K562 (cell line): ENCODE measurements at regions not wholly inside any gene's neighbourhood (a gene's known extent, or its start where the extent isn't known, plus 50 kb on each side); places are given as distances from the start of the nearest gene placed in this dataset.

Source experiments
- ATAC-seq: fragments of 200-7000 bp; cut with Tn5 transposase; 3 replicates; pipeline ENCODE4 v1.9.1; 2020; ENCODE audit warnings: moderate library complexity
- BruUV-seq: library from RNA; stranded (reverse); fragments of 400-500 nt; replicated peaks from 2 replicates; lab custom pipeline; 2021; lab: Mats Ljungman, UMichigan
- CTCF ChIA-PET: fragments of 300-600 bp; formaldehyde crosslinking; extraction: SDS; loops from one replicate; lab custom pipeline; 2021; ENCODE audit warnings: low intra/inter-chr PET ratio; lab: Yijun Ruan, JAX
- POLR2A ChIA-PET: fragments of 300-600, 350-650 bp; sonication (Branson Sonifier 250); formaldehyde crosslinking; extraction: SDS; loops from one replicate; lab custom pipeline; 2021; ENCODE audit warnings: antibody characterized with exemption, inconsistent platforms; lab: Yijun Ruan, JAX
- DNase-seq, 4 experiments: peaks; one replicate each; pipeline versions ENCODE4 v3.0.0 to v3.0.0-alpha.2; 2011 to 2018; ENCODE audit warnings: low spot score in 3 of 4, mixed read lengths in 3 of 4; ENCODE audit errors: extremely low read depth in 1 of 4
- FAIRE-seq: peaks from 2 replicates; lab custom pipeline; 2011; peaks lifted over from hg19 to GRCh38; lab: Jason Lieb, UNC
- H2AFZ ChIP-seq: 2 replicates; pipeline ENCODE4 v1.6.0; 2011; ENCODE audit warnings: low read depth, low read length, control low read depth, inconsistent platforms
- H3K27ac ChIP-seq: fragments of 200-600 bp; 3 replicates; pipeline ENCODE4 v1.8.0; 2011; ENCODE audit warnings: low read depth, mild to moderate bottlenecking, control low read depth, inconsistent platforms, low read length, moderate library complexity, mixed read lengths; ENCODE audit errors: extremely low read depth
- H3K27me3 ChIP-seq, 2 experiments: fragments of 300-600 bp in 1 of 2; 2 replicates in 1 of 2; 3 replicates in 1 of 2; pipeline versions ENCODE4 v1.6.0 to v1.8.0; 2011; ENCODE audit warnings: inconsistent platforms in 2 of 2, low read length in 2 of 2, mild to moderate bottlenecking in 1 of 2, mixed read lengths in 1 of 2, moderate library complexity in 1 of 2; ENCODE audit not compliant: control insufficient read depth in 2 of 2, insufficient read depth in 2 of 2
- H3K36me3 ChIP-seq: fragments of 300-600 bp; 3 replicates; pipeline ENCODE4 v1.8.0; 2011; ENCODE audit warnings: mild to moderate bottlenecking, low read length, inconsistent platforms; ENCODE audit not compliant: control insufficient read depth, insufficient read depth
- H3K4me1 ChIP-seq, 2 experiments: fragments of 200-600 bp in 1 of 2; replicated peaks in 1 of 2; 2 replicates in 1 of 2; 3 replicates in 1 of 2; pipeline versions ENCODE4 v1.5.1 to v1.8.0; 2011; ENCODE audit warnings: inconsistent platforms in 2 of 2, low read length in 2 of 2, mild to moderate bottlenecking in 1 of 2, mixed read lengths in 1 of 2, moderate library complexity in 1 of 2; ENCODE audit not compliant: control insufficient read depth in 2 of 2, insufficient read depth in 2 of 2
- H3K4me2 ChIP-seq: 2 replicates; pipeline ENCODE4 v1.6.1; 2011; ENCODE audit warnings: low read length, control low read depth, inconsistent platforms, mixed read lengths; ENCODE audit not compliant: insufficient read depth
- H3K4me3 ChIP-seq: fragments of 200-600 bp; sonication (generic), shearing (Covaris generic); 2 replicates; pipeline ENCODE4 v1.5.1; 2016; ENCODE audit warnings: control low read depth, inconsistent platforms
- H3K79me2 ChIP-seq: fragments of 200-600 bp; 3 replicates; pipeline ENCODE4 v1.8.0; 2011; ENCODE audit warnings: low read length, inconsistent platforms; ENCODE audit not compliant: control insufficient read depth, insufficient read depth
- H3K9ac ChIP-seq, 2 experiments: 2 replicates each; pipeline versions ENCODE4 v1.6.0 to v1.6.1; 2011; ENCODE audit warnings: low read depth in 2 of 2, low read length in 2 of 2, control low read depth in 1 of 2, inconsistent platforms in 1 of 2, mild to moderate bottlenecking in 1 of 2, mixed read lengths in 1 of 2; ENCODE audit not compliant: insufficient read depth in 1 of 2
- H3K9me1 ChIP-seq: one replicate; pipeline ENCODE4 v1.6.0; 2011; ENCODE audit warnings: inconsistent platforms, mild to moderate bottlenecking, low read length, moderate library complexity; ENCODE audit not compliant: control insufficient read depth, insufficient read depth
- H3K9me3 ChIP-seq: replicated peaks from 2 replicates; pipeline ENCODE4 v1.5.1; 2011; ENCODE audit warnings: low read depth, low read length, inconsistent platforms; ENCODE audit not compliant: control insufficient read depth, insufficient read depth
- H4K20me1 ChIP-seq: replicated peaks from 2 replicates; pipeline ENCODE4 v1.6.1; 2011; ENCODE audit warnings: low read length, inconsistent platforms, mixed read lengths; ENCODE audit not compliant: control insufficient read depth, insufficient read depth
- E2F4 ChIP-seq: sonication (generic); formaldehyde crosslinking; IDR thresholded peaks from 2 replicates; pipeline ENCODE4 v1.8.0; 2022; ENCODE audit warnings: mild to moderate bottlenecking, low read depth, missing genetic modification reagents
- POLR3A ChIP-seq: IDR thresholded peaks from 2 replicates; pipeline ENCODE4 v1.6.1; 2011; ENCODE audit warnings: borderline replicate concordance, mild to moderate bottlenecking, moderate library complexity; ENCODE audit not compliant: insufficient read length, insufficient read depth; ENCODE audit errors: extremely low read depth
- TSC22D4 ChIP-seq: fragments of 450-650 bp; IDR thresholded peaks from 2 replicates; pipeline ENCODE4 v1.6.1; 2016; ENCODE audit warnings: missing genetic modification characterization, missing biosample characterization, control low read depth
- YBX1 ChIP-seq: fragments of 450-650 bp; IDR thresholded peaks from 2 replicates; pipeline ENCODE4 v1.7.1; 2016; ENCODE audit warnings: mild to moderate bottlenecking
- ZFP30 ChIP-seq: fragments of 250-450 bp; sonication (Bioruptor Pico); IDR thresholded peaks from 2 replicates; pipeline ENCODE4 v1.8.0; 2022; ENCODE audit warnings: moderate library complexity, mild to moderate bottlenecking, inconsistent platforms, borderline replicate concordance
- ZNF253 ChIP-seq: fragments of 250-450 bp; sonication (Bioruptor Pico); conservative IDR thresholded peaks from 2 replicates; pipeline ENCODE4 v1.6.1; 2021; ENCODE audit warnings: mild to moderate bottlenecking
- ZNF354B ChIP-seq: fragments of 250-450 bp; sonication (Bioruptor Pico); IDR thresholded peaks from 2 replicates; pipeline ENCODE4 v1.4.0; 2020
- ZNF583 ChIP-seq: fragments of 250-450 bp; sonication (Bioruptor Pico); IDR thresholded peaks from 2 replicates; pipeline ENCODE4 v1.4.0; 2020
- WGBS: fragments of 100-300 bp; shearing (Covaris generic); methylation state at CpG from one replicate; pipeline ENCODE4 v1.1.6; 2016; ENCODE audit warnings: low coverage, mixed read lengths; ENCODE audit not compliant: insufficient coverage; ENCODE audit errors: missing lambda C conversion rate; 5-methylcytosine and 5-hydroxymethylcytosine counted together
- in situ Hi-C: fragments of 300-500 bp; cut with MboI; formaldehyde crosslinking; loops from 4 replicates; pipeline ENCODE4 v1.15.0; 2018; ENCODE audit warnings: inconsistent platforms, mixed read lengths
- intact Hi-C: fragments of 100-400 bp; cut with micrococcal nuclease; formaldehyde crosslinking; loops from 2 replicates; pipeline ENCODE4 v1.14.2; 2022
- TF ChIP-seq, protein P1 (sequence below): fragments of 150-350 bp; conservative IDR thresholded peaks from 2 replicates; pipeline ENCODE4 v1.6.1; 2014; ENCODE audit warnings: low read length
- TF ChIP-seq, protein P2 (sequence below): fragments of 450-650 bp; formaldehyde crosslinking; IDR thresholded peaks from 2 replicates; pipeline ENCODE4 v1.4.0; 2020; ENCODE audit warnings: mild to moderate bottlenecking, moderate library complexity

DNA sequence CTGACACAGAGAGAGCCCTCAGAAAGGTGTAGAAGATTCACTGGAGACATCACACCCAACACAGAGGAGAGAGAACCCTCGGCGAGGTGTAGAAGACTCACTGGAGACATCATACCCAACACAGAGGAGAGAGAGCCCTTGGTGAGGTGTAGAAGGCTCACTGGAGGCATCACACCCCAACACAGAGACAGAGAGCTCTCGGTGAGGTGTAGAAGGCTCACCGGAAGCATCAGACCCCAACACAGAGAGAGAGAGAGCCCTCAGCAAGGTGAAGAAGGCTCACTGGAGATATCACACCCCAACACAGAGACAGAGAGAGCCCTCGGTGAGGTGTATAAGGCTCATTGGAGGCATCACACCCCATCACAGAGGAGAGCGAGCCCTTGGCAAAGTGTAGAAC, 826.5 kb downstream of the UQCRFS1 start:
- Histone ChIP-seq H3K27ac (no peak overlapping the region), H3K9me1 (no peaks in the 10 kb centered on the region), H3K27me3 (peaks cover 0 to 23% of the 10 kb centered on the region in 2 experiments; a peak in 3 of 5 replicates), H3K9me3 (no peaks in the 10 kb centered on the region), H2AFZ (no peak overlapping the region), H3K4me3 (no peak overlapping the region), H4K20me1 (no peaks in the 10 kb centered on the region), H3K4me2 (no peak overlapping the region), H3K4me1 (no peaks in the 10 kb centered on the region), H3K36me3 (no peaks in the 10 kb centered on the region), H3K9ac (no peak overlapping the region), H3K79me2 (no peaks in the 10 kb centered on the region)
- no peak for DNase-seq
- POLR2A ChIA-PET: no interaction called here
- FAIRE-seq: no peak
- in situ Hi-C loops: no loop called here
- no TSS peak for BruUV-seq
- intact Hi-C loops: no loop called here
- 0% methylated on average over 4 of the region's 6 CpGs for WGBS
- no peak for ATAC-seq
- CTCF ChIA-PET: no interaction called here
- TF ChIP-seq POLR3A (no peak), ZNF253 (no peak), YBX1 (no peak), TSC22D4 (tag) (no peak), ZFP30 (no peak), ZNF354B (CRISPR knock-in tag) (no peak), E2F4 (CRISPR knock-in tag) (no peak), ZNF583 (CRISPR knock-in tag) (no peak)
- TF ChIP-seq, protein P1, sequence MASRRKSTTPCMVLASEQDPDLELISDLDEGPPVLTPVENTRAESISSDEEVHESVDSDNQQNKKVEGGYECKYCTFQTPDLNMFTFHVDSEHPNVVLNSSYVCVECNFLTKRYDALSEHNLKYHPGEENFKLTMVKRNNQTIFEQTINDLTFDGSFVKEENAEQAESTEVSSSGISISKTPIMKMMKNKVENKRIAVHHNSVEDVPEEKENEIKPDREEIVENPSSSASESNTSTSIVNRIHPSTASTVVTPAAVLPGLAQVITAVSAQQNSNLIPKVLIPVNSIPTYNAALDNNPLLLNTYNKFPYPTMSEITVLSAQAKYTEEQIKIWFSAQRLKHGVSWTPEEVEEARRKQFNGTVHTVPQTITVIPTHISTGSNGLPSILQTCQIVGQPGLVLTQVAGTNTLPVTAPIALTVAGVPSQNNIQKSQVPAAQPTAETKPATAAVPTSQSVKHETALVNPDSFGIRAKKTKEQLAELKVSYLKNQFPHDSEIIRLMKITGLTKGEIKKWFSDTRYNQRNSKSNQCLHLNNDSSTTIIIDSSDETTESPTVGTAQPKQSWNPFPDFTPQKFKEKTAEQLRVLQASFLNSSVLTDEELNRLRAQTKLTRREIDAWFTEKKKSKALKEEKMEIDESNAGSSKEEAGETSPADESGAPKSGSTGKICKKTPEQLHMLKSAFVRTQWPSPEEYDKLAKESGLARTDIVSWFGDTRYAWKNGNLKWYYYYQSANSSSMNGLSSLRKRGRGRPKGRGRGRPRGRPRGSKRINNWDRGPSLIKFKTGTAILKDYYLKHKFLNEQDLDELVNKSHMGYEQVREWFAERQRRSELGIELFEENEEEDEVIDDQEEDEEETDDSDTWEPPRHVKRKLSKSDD: no peak
- TF ChIP-seq, protein P2, sequence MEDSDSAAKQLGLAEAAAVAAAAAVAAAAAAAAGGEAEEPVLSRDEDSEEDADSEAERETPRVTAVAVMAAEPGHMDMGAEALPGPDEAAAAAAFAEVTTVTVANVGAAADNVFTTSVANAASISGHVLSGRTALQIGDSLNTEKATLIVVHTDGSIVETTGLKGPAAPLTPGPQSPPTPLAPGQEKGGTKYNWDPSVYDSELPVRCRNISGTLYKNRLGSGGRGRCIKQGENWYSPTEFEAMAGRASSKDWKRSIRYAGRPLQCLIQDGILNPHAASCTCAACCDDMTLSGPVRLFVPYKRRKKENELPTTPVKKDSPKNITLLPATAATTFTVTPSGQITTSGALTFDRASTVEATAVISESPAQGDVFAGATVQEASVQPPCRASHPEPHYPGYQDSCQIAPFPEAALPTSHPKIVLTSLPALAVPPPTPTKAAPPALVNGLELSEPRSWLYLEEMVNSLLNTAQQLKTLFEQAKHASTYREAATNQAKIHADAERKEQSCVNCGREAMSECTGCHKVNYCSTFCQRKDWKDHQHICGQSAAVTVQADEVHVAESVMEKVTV: no peak
